Nucleus accumbens (tissue), 56 donors: ENCODE measurements at regions not wholly inside any gene's neighbourhood (a gene's known extent, or its start where the extent isn't known, plus 50 kb on each side); places are given as distances from the start of the nearest gene placed in this dataset.

Experiments
- DNase-seq, 56 donors: peaks; one replicate each; lab custom pipeline; 2025; lab: John Stamatoyannopoulos, UW

DNA sequence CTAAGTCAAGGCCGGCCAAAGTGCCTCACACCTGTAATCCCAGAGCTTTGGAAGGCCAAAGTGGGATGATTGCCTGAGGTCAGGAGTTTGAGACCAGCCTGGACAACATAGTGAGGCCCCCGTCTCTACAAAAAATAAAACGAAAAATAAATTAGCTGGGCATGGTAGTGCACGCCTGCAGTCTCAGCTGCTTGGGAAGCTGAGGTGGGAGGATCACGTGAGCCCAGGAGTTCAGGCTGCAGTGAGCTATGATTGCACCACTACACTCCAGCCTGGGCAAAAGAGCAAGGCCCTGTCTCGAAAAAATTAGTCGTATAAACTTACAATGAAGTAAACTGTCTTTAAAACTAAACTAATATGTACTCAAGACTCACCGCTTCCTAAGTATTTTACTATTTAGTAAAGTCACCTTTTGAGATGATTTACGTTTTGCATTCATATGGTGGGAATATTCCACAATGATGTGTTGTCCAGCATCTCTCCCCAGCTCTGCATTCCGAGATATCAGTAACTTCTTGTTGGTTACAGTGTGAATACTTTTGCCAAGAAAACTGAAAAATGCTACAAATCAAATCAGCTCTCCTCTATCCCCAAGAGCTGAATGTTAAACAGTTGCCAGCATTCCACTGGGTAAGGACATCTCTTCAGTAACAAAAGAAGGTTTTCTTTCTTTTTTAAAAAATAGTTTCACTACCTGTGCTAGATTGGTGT lies 84.9 kb upstream of the C21orf91 start:
- DNase-seq: no peak

DNA sequence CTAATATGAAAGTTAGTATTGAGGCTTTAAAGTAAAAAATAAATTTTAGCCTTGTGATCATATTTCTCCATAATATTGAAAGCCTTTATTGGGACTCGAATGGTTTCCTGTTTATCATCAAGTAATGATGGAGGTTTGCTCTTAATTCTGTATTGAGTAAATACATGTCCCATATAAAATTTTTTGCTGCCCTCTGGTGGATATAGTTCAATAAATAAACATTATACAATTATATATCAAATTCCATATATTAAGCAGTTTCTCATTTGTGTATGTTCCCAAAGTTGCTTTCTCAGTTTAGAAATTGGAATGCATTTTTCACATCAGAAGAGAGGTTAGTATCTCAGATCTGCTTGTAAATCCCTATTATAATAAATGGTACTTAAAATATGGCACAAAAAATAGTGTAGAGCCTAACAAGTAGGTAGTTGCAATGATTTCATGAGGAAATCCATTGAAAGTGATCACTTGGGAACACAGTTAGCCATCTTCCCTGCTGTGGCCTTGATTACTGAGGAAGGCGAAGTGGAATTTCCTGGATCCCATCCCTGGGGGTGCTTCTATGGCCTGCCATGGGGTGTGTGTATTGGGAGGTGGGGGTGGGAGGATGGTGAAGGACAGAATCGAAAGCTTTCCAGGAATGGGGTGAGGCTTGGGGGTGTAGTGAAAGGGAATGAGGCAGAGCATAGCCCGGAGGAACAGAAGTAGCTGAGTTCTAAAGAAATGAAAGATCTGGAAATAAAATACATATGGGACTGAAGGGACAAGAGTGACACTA lies 84.1 kb upstream of the C21orf91 start:
- DNase-seq: no peak

DNA sequence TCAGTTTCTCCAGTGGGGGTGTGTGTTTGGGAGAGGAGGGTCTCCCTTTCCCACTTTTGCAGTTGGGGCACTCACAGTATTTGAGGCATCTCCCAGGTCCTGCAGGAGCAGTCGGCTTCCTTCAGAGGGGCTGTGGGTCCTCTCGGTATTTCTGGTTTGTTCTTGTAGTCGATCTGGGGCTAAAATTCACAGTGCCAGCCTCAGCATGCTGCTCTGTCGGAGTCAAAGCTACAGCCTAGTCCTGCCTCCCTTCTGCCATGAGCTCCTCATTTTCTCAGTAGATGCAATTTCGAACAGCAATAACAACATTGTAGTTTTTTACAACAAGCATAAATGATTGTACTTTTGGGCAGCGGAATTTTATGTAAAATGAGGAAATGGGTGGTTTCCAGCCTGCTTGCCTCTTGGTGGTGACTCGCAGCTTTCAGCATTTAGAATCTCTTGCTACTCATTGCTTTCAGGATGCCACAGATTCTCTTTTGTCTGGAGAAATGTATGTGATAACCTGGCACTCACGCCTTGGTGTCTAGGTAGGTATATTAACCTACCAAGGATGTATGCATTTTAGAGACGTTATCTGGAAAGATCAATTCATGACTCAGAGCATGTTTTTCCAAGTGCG lies 82.4 kb upstream of the C21orf91 start:
- no peak for DNase-seq

DNA sequence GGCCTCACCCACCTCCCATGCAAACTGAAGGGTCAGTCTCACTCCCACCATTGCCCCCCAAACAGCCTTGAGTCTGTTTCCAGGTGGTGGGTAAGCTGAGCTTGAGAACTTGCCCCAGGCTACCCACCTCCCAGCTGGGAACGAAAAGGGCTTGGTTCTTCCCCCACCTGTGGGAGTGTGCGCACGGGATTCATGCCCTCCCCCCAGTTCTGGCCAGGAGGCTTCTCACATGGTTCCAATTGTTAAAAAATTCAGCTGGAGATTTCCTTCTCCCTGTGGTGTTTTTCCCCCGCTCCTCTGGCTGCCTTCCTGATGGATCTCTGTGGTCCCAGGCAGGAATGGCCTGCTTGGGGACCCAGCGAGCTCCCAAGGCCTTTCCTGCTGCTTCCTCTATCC lies 81.8 kb upstream of the C21orf91 start:
- DNase-seq: no peak

DNA sequence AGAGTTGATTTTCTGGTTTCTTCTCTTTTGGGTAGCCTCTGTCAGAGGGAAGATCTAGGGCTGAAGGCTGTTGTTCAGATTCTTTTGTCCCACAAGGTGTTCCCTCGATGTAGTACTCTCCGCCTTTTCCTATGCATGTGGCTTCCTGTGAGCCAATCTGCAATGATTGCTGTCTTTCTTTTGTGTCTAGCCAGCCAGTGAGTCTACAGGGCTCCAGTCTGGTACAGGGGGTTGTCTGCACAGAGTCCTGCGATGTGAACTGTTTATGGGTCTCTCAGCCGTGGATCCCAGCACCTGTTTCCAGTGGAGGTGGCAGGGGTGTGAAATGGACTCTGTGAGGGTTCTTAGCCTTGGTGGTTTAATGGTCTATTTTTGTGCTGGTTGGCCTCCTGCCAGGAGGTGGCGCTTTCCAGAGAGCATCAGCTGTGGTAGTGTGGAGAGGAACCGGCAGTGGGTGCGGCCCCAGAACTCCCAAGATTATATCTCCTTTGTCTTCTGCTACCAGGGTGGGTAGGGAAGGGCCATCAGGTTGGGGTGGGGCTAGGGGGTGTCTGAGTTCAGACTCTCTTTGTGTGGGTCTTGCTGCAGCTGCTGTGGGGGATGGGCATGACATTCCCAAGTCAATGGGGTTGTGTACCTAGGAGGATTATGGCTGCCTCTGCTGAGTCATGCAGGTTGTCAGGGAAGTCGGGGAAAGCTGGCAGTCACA lies 81.3 kb upstream of the C21orf91 start:
- DNase-seq: peak in 1 of 56 donors; percentile 8

DNA sequence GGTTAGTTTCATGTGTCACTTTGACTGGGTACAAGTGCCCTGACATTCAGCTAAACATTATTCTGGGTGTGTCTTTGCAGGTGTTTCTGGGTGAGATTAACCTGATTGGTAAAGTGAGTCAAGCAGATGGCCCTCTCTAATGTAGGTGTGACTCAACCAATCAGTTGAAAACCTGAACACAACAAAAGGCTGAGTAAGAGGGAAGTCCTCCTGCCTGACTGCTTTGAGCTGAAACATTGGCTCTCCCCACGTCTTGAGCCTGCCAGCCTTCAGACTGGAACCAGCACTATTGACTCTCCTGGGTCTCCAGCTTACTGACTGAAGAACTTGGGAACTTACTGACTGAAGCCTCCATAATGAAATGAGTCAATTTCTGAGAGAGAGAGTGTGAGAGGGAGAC lies 70.0 kb upstream of the C21orf91 start:
- no peak for DNase-seq

DNA sequence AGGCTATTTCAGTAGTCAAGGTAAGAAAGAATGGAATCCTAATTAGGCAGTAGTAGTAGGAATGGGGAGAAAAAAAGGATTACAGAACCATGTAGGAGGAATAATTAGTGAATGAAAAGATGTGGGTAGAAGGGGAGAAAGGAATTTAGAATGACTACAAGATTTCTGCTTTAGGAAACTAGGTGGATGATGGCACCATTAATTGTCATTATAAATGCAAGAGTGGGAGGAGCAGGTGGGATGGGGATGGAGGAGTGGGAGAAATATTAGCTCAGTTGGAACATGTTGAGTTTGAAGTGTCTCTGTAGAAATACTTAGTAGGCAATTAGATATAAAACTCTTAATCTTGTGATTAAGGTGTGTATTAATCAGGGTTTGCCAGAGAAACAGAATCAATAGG lies 50.0 kb upstream of the C21orf91 start:
- peak in 4 of 56 donors; percentile 3 to 33 (median 19) for DNase-seq
